Vagina (tissue), 2 donors: ENCODE measurements at regions not wholly inside any gene's neighbourhood (a gene's known extent, or its start where the extent isn't known, plus 50 kb on each side); places are given as distances from the start of the nearest gene placed in this dataset.

ENCODE experiments used
- DNase-seq, 2 donors: peaks; one replicate each; pipeline ENCODE4 v3.0.0-alpha.2; 2017; ENCODE audit errors: extremely low spot score in 2 of 2
- H3K27ac ChIP-seq: fragments of 200-600 bp; sonication (generic); one replicate; pipeline ENCODE4 v1.5.1; 2019
- H3K27me3 ChIP-seq: fragments of 200-600 bp; sonication (generic); one replicate; pipeline ENCODE4 v1.5.1; 2019
- H3K36me3 ChIP-seq, 2 donors: fragments of 200-600 bp; sonication (generic); one replicate each; pipeline ENCODE4 v1.5.1; 2017 to 2019
- H3K4me1 ChIP-seq: fragments of 200-600 bp; sonication (generic); one replicate; pipeline ENCODE4 v1.5.1; 2019
- H3K4me3 ChIP-seq, 2 donors: fragments of 200-600 bp; sonication (generic); 1 replicate in 1 of 2; 2 replicates in 1 of 2; pipeline ENCODE4 v1.5.1; 2016 to 2019
- H3K9me3 ChIP-seq: fragments of 200-600 bp; sonication (generic); one replicate; pipeline ENCODE4 v1.5.1; 2019
- POLR2A ChIP-seq, 2 donors: fragments of 450-650 bp; IDR thresholded peaks; one replicate each; pipeline ENCODE4 v1.6.1; 2017; ENCODE audit warnings: antibody characterized with exemption in 2 of 2, mild to moderate bottlenecking in 2 of 2, moderate library complexity in 2 of 2
- POLR2AphosphoS5 ChIP-seq, 2 donors: sonication (generic); formaldehyde crosslinking; IDR thresholded peaks; one replicate each; pipeline ENCODE4 v1.9.0; 2017; ENCODE audit warnings: antibody characterized with exemption in 2 of 2, mild to moderate bottlenecking in 2 of 2, low read depth in 1 of 2; ENCODE audit not compliant: insufficient read depth in 1 of 2
- intact Hi-C: fragments of 100-400 bp; cut with DNase I; formaldehyde crosslinking; loops from one replicate; pipeline ENCODE4 v1.15.1; 2023
- TF ChIP-seq, protein P1 (sequence below), 3 experiments: fragments of 450-650 bp in 2 of 3; fragments of 200-600 bp in 1 of 3; sonication (generic) in 1 of 3; IDR thresholded peaks; one replicate each; pipeline ENCODE4 v1.5.1; 2017 to 2019; ENCODE audit warnings: antibody characterized with exemption in 3 of 3, mild to moderate bottlenecking in 2 of 3, moderate library complexity in 2 of 3

GRCh38 chr9:28656727-28657126 is 1083.4 kb upstream of the C9orf72 start:
- H3K36me3 ChIP-seq: no peaks in the 10 kb centered on the region
- H3K27me3 ChIP-seq: no peaks in the 10 kb centered on the region
- no peak overlapping the region for H3K4me3 ChIP-seq
- intact Hi-C loops: no loop called here
- DNase-seq: no peak
- H3K4me1 ChIP-seq: no peaks in the 10 kb centered on the region
- no peak overlapping the region for H3K27ac ChIP-seq
- H3K9me3 ChIP-seq: no peaks in the 10 kb centered on the region
- no peak for TF ChIP-seq POLR2AphosphoS5 (IDR thresholded peaks at IDR 0.05; ENCODE audit: insufficient read depth in 1 of 2, low read depth in 1 of 2)
- TF ChIP-seq, protein P1, sequence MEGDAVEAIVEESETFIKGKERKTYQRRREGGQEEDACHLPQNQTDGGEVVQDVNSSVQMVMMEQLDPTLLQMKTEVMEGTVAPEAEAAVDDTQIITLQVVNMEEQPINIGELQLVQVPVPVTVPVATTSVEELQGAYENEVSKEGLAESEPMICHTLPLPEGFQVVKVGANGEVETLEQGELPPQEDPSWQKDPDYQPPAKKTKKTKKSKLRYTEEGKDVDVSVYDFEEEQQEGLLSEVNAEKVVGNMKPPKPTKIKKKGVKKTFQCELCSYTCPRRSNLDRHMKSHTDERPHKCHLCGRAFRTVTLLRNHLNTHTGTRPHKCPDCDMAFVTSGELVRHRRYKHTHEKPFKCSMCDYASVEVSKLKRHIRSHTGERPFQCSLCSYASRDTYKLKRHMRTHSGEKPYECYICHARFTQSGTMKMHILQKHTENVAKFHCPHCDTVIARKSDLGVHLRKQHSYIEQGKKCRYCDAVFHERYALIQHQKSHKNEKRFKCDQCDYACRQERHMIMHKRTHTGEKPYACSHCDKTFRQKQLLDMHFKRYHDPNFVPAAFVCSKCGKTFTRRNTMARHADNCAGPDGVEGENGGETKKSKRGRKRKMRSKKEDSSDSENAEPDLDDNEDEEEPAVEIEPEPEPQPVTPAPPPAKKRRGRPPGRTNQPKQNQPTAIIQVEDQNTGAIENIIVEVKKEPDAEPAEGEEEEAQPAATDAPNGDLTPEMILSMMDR (IDR thresholded peaks at IDR 0.05): no peak
- no peak for TF ChIP-seq POLR2A (IDR thresholded peaks at IDR 0.05)

- TF ChIP-seq POLR2AphosphoS5 (IDR thresholded peaks at IDR 0.05; ENCODE audit: insufficient read depth in 1 of 2, low read depth in 1 of 2) (no peak), POLR2A (IDR thresholded peaks at IDR 0.05) (no peak)
- TF ChIP-seq, protein P1 (IDR thresholded peaks at IDR 0.05): no peak
- intact Hi-C loops: no loop called here
These were observed 1088.6 kb upstream of the C9orf72 start for GRCh38 chr9:28661853-28662252.

GRCh38 chr9:28662675-28663074 is 1089.4 kb upstream of the C9orf72 start:
- Histone ChIP-seq H3K27ac (no peak overlapping the region), H3K36me3 (no peaks in the 10 kb centered on the region), H3K4me1 (no peaks in the 10 kb centered on the region), H3K4me3 (no peak overlapping the region), H3K9me3 (no peaks in the 10 kb centered on the region), H3K27me3 (no peaks in the 10 kb centered on the region)
- intact Hi-C loops: no loop called here
- TF ChIP-seq, protein P1 (IDR thresholded peaks at IDR 0.05): no peak
- TF ChIP-seq POLR2AphosphoS5 (IDR thresholded peaks at IDR 0.05; ENCODE audit: insufficient read depth in 1 of 2, low read depth in 1 of 2) (no peak), POLR2A (IDR thresholded peaks at IDR 0.05) (no peak)
- DNase-seq: no peak

More at GRCh38 chr9:28661853-28662252, 1088.6 kb upstream of the C9orf72 start:
- Histone ChIP-seq H3K27ac (no peak overlapping the region), H3K4me1 (no peaks in the 10 kb centered on the region), H3K9me3 (no peaks in the 10 kb centered on the region), H3K27me3 (no peaks in the 10 kb centered on the region), H3K36me3 (no peaks in the 10 kb centered on the region), H3K4me3 (no peak overlapping the region)
- DNase-seq: no peak

- intact Hi-C loops: no loop called here
These were observed 1094.9 kb upstream of the C9orf72 start for GRCh38 chr9:28668158-28668557.

DNA sequence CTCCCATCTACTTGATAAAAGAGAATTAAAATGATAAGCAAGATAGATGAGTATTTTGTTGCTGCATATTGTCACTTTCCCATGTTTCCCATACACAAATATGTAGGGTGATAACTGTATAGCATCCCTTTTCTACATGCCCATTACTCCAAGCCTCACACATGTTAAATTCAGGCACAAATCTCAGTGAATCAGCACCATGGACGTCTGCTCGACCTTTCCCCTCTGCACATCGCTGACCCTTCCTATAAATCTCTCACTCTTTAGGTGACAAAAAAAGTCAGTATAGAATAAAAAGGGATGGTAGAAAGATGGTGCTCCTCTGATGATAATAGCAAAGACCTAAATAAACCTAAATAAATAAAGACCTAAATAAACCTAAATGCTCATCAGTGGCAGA is 1097.7 kb upstream of the C9orf72 start:
- intact Hi-C loops: no loop called here
- no peak for DNase-seq
- Histone ChIP-seq H3K4me1 (no peaks in the 10 kb centered on the region), H3K36me3 (no peaks in the 10 kb centered on the region), H3K27ac (no peak overlapping the region), H3K9me3 (no peaks in the 10 kb centered on the region), H3K27me3 (no peaks in the 10 kb centered on the region), H3K4me3 (no peak overlapping the region)
- TF ChIP-seq POLR2A (IDR thresholded peaks at IDR 0.05): no peak
- no peak for TF ChIP-seq POLR2AphosphoS5 (IDR thresholded peaks at IDR 0.05; ENCODE audit: insufficient read depth in 1 of 2, low read depth in 1 of 2)
- TF ChIP-seq, protein P1 (IDR thresholded peaks at IDR 0.05): no peak

More at GRCh38 chr9:28668158-28668557, 1094.9 kb upstream of the C9orf72 start:
- Histone ChIP-seq H3K27me3 (no peaks in the 10 kb centered on the region), H3K36me3 (no peaks in the 10 kb centered on the region), H3K27ac (no peak overlapping the region), H3K9me3 (no peaks in the 10 kb centered on the region), H3K4me1 (no peaks in the 10 kb centered on the region), H3K4me3 (no peak overlapping the region)
- no peak for DNase-seq
- TF ChIP-seq POLR2A (IDR thresholded peaks at IDR 0.05): no peak
- no peak for TF ChIP-seq POLR2AphosphoS5 (IDR thresholded peaks at IDR 0.05; ENCODE audit: insufficient read depth in 1 of 2, low read depth in 1 of 2)
- TF ChIP-seq, protein P1 (IDR thresholded peaks at IDR 0.05): no peak
